A673 (cell line): ENCODE measurements at regions not wholly inside any gene's neighbourhood (a gene's known extent, or its start where the extent isn't known, plus 50 kb on each side); places are given as distances from the start of the nearest gene placed in this dataset.

Source experiments
- BruUV-seq: library from RNA; stranded (reverse); fragments of 400-500 nt; replicated peaks from 2 replicates; lab custom pipeline; 2021; lab: Mats Ljungman, UMichigan
- CTCF ChIA-PET: fragments of 300-600 bp; sonication (Branson Sonifier 250); formaldehyde crosslinking; loops from one replicate; lab custom pipeline; 2022; ENCODE audit warnings: antibody characterized with exemption; lab: Charles Lee
- POLR2A ChIA-PET: fragments of 300-600 bp; sonication (Branson Sonifier 250); formaldehyde crosslinking; loops from one replicate; lab custom pipeline; 2022; ENCODE audit warnings: antibody characterized with exemption; ENCODE audit not compliant: low non-redundant PET; lab: Charles Lee
- DNase-seq: peaks from one replicate; pipeline ENCODE4 v3.0.0-alpha.2; 2015; ENCODE audit warnings: low spot score
- H3K27ac ChIP-seq: fragments of 200-600 bp; sonication (generic); 2 replicates; pipeline ENCODE4 v1.5.1; 2016; ENCODE audit warnings: mixed run types, low read depth, mild to moderate bottlenecking, mixed read lengths, antibody characterized with exemption, low read length; ENCODE audit not compliant: poor library complexity, severe bottlenecking
- H3K27me3 ChIP-seq: fragments of 200-600 bp; sonication (generic); replicated peaks from 2 replicates; pipeline ENCODE4 v1.6.1; 2017; ENCODE audit warnings: mixed run types, low read depth, mild to moderate bottlenecking, mixed read lengths, antibody characterized with exemption, low read length; ENCODE audit not compliant: insufficient read depth, poor library complexity
- H3K36me3 ChIP-seq: fragments of 200-600 bp; sonication (generic); 2 replicates; pipeline ENCODE4 v1.6.1; 2016; ENCODE audit warnings: mixed run types, mild to moderate bottlenecking, mixed read lengths, antibody characterized with exemption, low read length; ENCODE audit not compliant: insufficient read depth, poor library complexity, severe bottlenecking
- H3K4me1 ChIP-seq: fragments of 200-600 bp; sonication (generic); 2 replicates; pipeline ENCODE4 v1.6.1; 2017; ENCODE audit warnings: mixed run types, mild to moderate bottlenecking, mixed read lengths, antibody characterized with exemption, low read length; ENCODE audit not compliant: insufficient read depth, poor library complexity, severe bottlenecking
- H3K4me3 ChIP-seq: fragments of 200-600 bp; sonication (generic); 2 replicates; pipeline ENCODE4 v1.5.1; 2016; ENCODE audit warnings: low read depth, mixed run types, mild to moderate bottlenecking, mixed read lengths, low read length; ENCODE audit not compliant: poor library complexity, severe bottlenecking
- H3K9me3 ChIP-seq: fragments of 200-600 bp; sonication (generic); 2 replicates; pipeline ENCODE4 v1.6.1; 2016; ENCODE audit warnings: mixed run types, low read depth, mild to moderate bottlenecking, mixed read lengths, antibody characterized with exemption, low read length; ENCODE audit not compliant: poor library complexity, severe bottlenecking
- CTCF ChIP-seq: fragments of 300-800, 200-600 bp; sonication (generic); conservative IDR thresholded peaks from 2 replicates; pipeline ENCODE4 v1.5.1; 2017; ENCODE audit warnings: low read depth, mild to moderate bottlenecking, antibody characterized with exemption, low read length, moderate library complexity, mixed read lengths
- EZH2 ChIP-seq: fragments of 200-600 bp; sonication (generic); IDR thresholded peaks from 2 replicates; pipeline ENCODE4 v1.6.1; 2017; ENCODE audit warnings: borderline replicate concordance, low read depth, mild to moderate bottlenecking, mixed read lengths, antibody characterized with exemption, low read length; ENCODE audit not compliant: poor library complexity, severe bottlenecking
- intact Hi-C: fragments of 100-400 bp; cut with micrococcal nuclease; formaldehyde crosslinking; loops from one replicate; pipeline ENCODE4 v1.10.0; 2022; ENCODE audit not compliant: unreplicated experiment

GRCh38 chr16:13540771-13541170 lies 379.2 kb upstream of the ERCC4 start:
- no peaks in the 10 kb centered on the region for H3K27me3 ChIP-seq
- BruUV-seq, result no TSS peak
- intact Hi-C loops, result no loop called here
- H3K27ac ChIP-seq, result no peak overlapping the region
- no peaks in the 10 kb centered on the region for H3K36me3 ChIP-seq
- no peak overlapping the region for H3K4me3 ChIP-seq
- no peaks in the 10 kb centered on the region for H3K4me1 ChIP-seq
- DNase-seq, result no peak
- TF ChIP-seq CTCF (no peak), EZH2 (no peak)
- CTCF ChIA-PET, result no interaction called here
- H3K9me3 ChIP-seq, result peaks cover 7% of the 10 kb centered on the region
- POLR2A ChIA-PET, result no interaction called here

- no TSS peak for BruUV-seq
- no peaks in the 10 kb centered on the region for H3K36me3 ChIP-seq
- CTCF ChIA-PET, result no interaction called here
- POLR2A ChIA-PET, result no interaction called here
- peaks cover 7% of the 10 kb centered on the region for H3K9me3 ChIP-seq
- intact Hi-C loops, result no loop called here
- no peak for DNase-seq
- TF ChIP-seq EZH2 (no peak), CTCF (no peak)
- H3K4me3 ChIP-seq, result no peak overlapping the region
- no peaks in the 10 kb centered on the region for H3K4me1 ChIP-seq
- no peak overlapping the region for H3K27ac ChIP-seq
- no peaks in the 10 kb centered on the region for H3K27me3 ChIP-seq
Observed at GRCh38 chr16:13542284-13542683, 377.7 kb upstream of the ERCC4 start.

- ChIA-PET POLR2A (no interaction called here), CTCF (no interaction called here)
- no TSS peak for BruUV-seq
- Histone ChIP-seq H3K27ac (no peak overlapping the region), H3K4me1 (no peaks in the 10 kb centered on the region), H3K27me3 (no peaks in the 10 kb centered on the region), H3K4me3 (no peak overlapping the region), H3K36me3 (no peaks in the 10 kb centered on the region), H3K9me3 (peaks cover 7% of the 10 kb centered on the region)
- DNase-seq, result no peak
- no peak for TF ChIP-seq CTCF
- TF ChIP-seq EZH2, result no peak
- intact Hi-C loops, result no loop called here
Observed at GRCh38 chr16:13543850-13544249, 376.1 kb upstream of the ERCC4 start.
